ENCODE measurements at regions not wholly inside any gene's neighbourhood (a gene's known extent, or its start where the extent isn't known, plus 50 kb on each side); places are given as distances from the start of the nearest gene placed in this dataset.

GRCh38 chr5:39785410-39785809 lies 360.6 kb upstream of the DAB2 start:
- TF ChIP-seq CTCF (IDR thresholded peaks at IDR 0.05), result no peak

- TF ChIP-seq CTCF (IDR thresholded peaks at IDR 0.05), result no peak
Measured at GRCh38 chr5:39783756-39784421, 359.1 kb upstream of the DAB2 start.

GRCh38 chr5:39780347-39780746 lies 355.6 kb upstream of the DAB2 start:
- TF ChIP-seq CTCF (IDR thresholded peaks at IDR 0.05), result no peak

GRCh38 chr5:39779831-39780230 lies 355.1 kb upstream of the DAB2 start:
- no peak for TF ChIP-seq CTCF (IDR thresholded peaks at IDR 0.05)

- no peak for TF ChIP-seq CTCF (IDR thresholded peaks at IDR 0.05)
Measured at GRCh38 chr5:39775797-39776365, 351.1 kb upstream of the DAB2 start.

GRCh38 chr5:39775086-39775796 lies 350.5 kb upstream of the DAB2 start:
- no peak for TF ChIP-seq CTCF (IDR thresholded peaks at IDR 0.05)

GRCh38 chr5:39774605-39775004 lies 349.8 kb upstream of the DAB2 start:
- no peak for TF ChIP-seq CTCF (IDR thresholded peaks at IDR 0.05)
